ENCODE measurements at regions not wholly inside any gene's neighbourhood (a gene's known extent, or its start where the extent isn't known, plus 50 kb on each side); places are given as distances from the start of the nearest gene placed in this dataset.
A peak's percentile ranks its signal among the peaks of the same experiment; 100 is the strongest.

DNA sequence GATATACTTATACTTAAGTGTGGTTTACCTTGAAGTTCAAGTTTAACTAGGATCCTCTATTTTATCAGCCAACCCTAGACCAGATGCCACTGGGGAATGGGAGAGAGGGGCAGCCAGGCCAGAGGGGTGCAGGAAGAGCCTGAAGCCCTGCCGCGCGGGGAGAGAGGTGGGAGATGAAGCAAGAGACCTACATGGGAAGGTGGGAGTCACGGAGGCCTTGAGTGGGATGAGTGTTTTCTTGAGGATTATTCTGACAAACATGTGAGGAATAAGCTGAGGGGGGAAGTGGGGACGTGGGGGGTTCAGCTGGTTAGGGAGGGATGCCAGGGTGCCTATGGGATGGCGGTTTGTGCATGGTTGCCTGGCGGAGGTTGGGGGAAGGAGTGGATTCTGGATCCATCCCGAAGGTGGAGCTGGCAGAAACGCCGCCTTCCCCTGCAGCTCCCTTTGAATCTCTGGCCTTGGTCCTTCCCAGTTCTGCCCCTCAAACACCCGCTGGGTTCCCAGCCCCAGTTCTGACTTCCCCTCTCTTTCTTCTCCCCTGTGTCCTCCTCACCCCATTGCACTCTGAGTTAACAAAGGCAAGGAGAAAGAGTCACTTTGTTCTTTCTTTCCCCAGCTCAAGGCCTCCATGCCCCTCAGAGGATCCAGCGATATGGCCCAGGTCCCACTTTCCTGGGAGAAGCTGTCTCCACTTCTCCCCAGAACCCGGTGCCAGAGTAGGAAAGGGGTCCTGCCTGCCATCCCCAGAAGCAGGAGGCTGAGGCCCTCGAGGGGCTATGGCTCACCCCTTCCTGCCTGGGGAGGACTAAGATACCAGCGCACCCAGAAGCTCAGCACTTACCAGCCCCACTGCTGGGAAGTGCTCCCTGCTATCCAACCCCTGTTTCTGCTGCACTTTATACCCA, 274.2 kb downstream of the UACA start:
- Histone ChIP-seq H3K79me2 (replicated peaks; ENCODE audit: insufficient read depth, low read length) (no peaks in the 10 kb centered on the region), H4K20me1 (ENCODE audit: insufficient read depth) (no peaks in the 10 kb centered on the region), H3K27me3 (ENCODE audit: insufficient read depth, low read depth, low read length) (no peaks in the 10 kb centered on the region), H3K9me2 (ENCODE audit: insufficient read depth, low read length) (no peaks in the 10 kb centered on the region), H3K36me3 (ENCODE audit: insufficient read depth, low read length) (no peaks in the 10 kb centered on the region), H2AFZ (ENCODE audit: low read depth, low read length) (no peak overlapping the region), H3K9ac (ENCODE audit: low read length) (no peak overlapping the region), H3K4me3 (ENCODE audit: low read length) (no peak overlapping the region), H3K4me2 (ENCODE audit: low read length) (no peak overlapping the region), H3K27ac (ENCODE audit: low read length) (no peak overlapping the region), H3F3A (ENCODE audit: insufficient read depth, low read length, poor library complexity, severe bottlenecking) (no peaks in the 10 kb centered on the region), H3K9me3 (ENCODE audit: low read length) (no peaks in the 10 kb centered on the region)
- TF ChIP-seq POLR2AphosphoS5 (IDR thresholded peaks at IDR 0.05) (no peak), EZH2 (IDR thresholded peaks at IDR 0.05; ENCODE audit: borderline replicate concordance, insufficient read depth, low read length, poor library complexity, severe bottlenecking) (no peak)

DNA sequence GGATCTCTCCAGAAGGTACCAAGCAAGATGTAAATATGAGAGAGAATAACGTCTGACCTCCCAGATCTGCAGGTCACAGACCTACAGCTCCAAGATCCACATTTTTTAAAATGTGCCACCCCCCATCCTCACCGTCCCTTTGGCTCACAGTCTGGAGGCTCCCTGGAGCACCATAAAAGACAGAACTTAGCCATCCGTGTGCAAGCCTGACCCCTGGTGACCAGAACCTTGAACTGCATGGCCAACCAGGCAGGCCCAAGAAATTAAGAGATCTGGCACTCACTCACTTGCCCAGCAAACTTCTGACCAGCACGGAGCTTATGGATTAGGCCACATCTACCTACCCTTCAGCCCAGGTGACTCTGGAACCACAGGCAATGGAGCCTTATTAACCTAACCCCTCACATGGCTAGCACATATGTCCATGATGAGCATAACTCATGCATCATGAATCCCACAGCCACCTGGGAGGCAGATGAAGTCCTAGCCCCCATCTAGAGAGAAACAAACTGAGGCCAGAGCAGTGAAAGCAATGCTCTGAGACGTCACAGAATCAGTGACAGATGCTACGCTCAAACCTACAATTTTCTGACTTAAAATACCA, 275.3 kb downstream of the UACA start:
- Histone ChIP-seq H2AFZ (ENCODE audit: low read depth, low read length) (no peak overlapping the region), H3K9ac (ENCODE audit: low read length) (no peak overlapping the region), H3K79me2 (replicated peaks; ENCODE audit: insufficient read depth, low read length) (no peaks in the 10 kb centered on the region), H4K20me1 (ENCODE audit: insufficient read depth) (no peaks in the 10 kb centered on the region), H3K36me3 (ENCODE audit: insufficient read depth, low read length) (no peaks in the 10 kb centered on the region), H3K9me3 (ENCODE audit: low read length) (no peaks in the 10 kb centered on the region), H3K27me3 (ENCODE audit: insufficient read depth, low read depth, low read length) (no peaks in the 10 kb centered on the region), H3K9me2 (ENCODE audit: insufficient read depth, low read length) (no peaks in the 10 kb centered on the region), H3K27ac (ENCODE audit: low read length) (no peak overlapping the region), H3K4me2 (ENCODE audit: low read length) (no peak overlapping the region), H3K4me3 (ENCODE audit: low read length) (no peak overlapping the region), H3F3A (ENCODE audit: insufficient read depth, low read length, poor library complexity, severe bottlenecking) (no peaks in the 10 kb centered on the region)
- TF ChIP-seq EZH2 (IDR thresholded peaks at IDR 0.05; ENCODE audit: borderline replicate concordance, insufficient read depth, low read length, poor library complexity, severe bottlenecking) (no peak), RAD21 (conservative IDR thresholded peaks at IDR 0.05) (peak; percentile 93), MXI1 (conservative IDR thresholded peaks at IDR 0.05; ENCODE audit: poor library complexity, severe bottlenecking) (no peak), SMC3 (conservative IDR thresholded peaks at IDR 0.05; ENCODE audit: poor library complexity) (peak; percentile 97)
- TF ChIP-seq, protein P1, sequence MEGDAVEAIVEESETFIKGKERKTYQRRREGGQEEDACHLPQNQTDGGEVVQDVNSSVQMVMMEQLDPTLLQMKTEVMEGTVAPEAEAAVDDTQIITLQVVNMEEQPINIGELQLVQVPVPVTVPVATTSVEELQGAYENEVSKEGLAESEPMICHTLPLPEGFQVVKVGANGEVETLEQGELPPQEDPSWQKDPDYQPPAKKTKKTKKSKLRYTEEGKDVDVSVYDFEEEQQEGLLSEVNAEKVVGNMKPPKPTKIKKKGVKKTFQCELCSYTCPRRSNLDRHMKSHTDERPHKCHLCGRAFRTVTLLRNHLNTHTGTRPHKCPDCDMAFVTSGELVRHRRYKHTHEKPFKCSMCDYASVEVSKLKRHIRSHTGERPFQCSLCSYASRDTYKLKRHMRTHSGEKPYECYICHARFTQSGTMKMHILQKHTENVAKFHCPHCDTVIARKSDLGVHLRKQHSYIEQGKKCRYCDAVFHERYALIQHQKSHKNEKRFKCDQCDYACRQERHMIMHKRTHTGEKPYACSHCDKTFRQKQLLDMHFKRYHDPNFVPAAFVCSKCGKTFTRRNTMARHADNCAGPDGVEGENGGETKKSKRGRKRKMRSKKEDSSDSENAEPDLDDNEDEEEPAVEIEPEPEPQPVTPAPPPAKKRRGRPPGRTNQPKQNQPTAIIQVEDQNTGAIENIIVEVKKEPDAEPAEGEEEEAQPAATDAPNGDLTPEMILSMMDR (IDR thresholded peaks at IDR 0.05; ENCODE audit: poor library complexity, severe bottlenecking), result peak; percentile 93
- TF ChIP-seq, protein P2, sequence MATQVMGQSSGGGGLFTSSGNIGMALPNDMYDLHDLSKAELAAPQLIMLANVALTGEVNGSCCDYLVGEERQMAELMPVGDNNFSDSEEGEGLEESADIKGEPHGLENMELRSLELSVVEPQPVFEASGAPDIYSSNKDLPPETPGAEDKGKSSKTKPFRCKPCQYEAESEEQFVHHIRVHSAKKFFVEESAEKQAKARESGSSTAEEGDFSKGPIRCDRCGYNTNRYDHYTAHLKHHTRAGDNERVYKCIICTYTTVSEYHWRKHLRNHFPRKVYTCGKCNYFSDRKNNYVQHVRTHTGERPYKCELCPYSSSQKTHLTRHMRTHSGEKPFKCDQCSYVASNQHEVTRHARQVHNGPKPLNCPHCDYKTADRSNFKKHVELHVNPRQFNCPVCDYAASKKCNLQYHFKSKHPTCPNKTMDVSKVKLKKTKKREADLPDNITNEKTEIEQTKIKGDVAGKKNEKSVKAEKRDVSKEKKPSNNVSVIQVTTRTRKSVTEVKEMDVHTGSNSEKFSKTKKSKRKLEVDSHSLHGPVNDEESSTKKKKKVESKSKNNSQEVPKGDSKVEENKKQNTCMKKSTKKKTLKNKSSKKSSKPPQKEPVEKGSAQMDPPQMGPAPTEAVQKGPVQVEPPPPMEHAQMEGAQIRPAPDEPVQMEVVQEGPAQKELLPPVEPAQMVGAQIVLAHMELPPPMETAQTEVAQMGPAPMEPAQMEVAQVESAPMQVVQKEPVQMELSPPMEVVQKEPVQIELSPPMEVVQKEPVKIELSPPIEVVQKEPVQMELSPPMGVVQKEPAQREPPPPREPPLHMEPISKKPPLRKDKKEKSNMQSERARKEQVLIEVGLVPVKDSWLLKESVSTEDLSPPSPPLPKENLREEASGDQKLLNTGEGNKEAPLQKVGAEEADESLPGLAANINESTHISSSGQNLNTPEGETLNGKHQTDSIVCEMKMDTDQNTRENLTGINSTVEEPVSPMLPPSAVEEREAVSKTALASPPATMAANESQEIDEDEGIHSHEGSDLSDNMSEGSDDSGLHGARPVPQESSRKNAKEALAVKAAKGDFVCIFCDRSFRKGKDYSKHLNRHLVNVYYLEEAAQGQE (IDR thresholded peaks at IDR 0.05; ENCODE audit: borderline replicate concordance), result no peak

Data from neural cell (in vitro differentiated cells).